DOHH2 (cell line): ENCODE measurements at regions not wholly inside any gene's neighbourhood (a gene's known extent, or its start where the extent isn't known, plus 50 kb on each side); places are given as distances from the start of the nearest gene placed in this dataset.
"Not testable (repeated sequence)": the region's sequence is repeated elsewhere in the genome, so short reads cannot be mapped to it uniquely, and the experiment has no call there.

Experiments
- CTCF ChIP-seq: fragments of 200-600 bp; sonication (generic); IDR thresholded peaks from one replicate; pipeline ENCODE4 v1.5.1; 2014; ENCODE audit warnings: antibody characterized with exemption, mild to moderate bottlenecking, low read depth, low read length; ENCODE audit not compliant: poor library complexity, severe bottlenecking
- EZH2phosphoT487 ChIP-seq: fragments of 200-600 bp; sonication (generic); IDR thresholded peaks from 2 replicates; pipeline ENCODE4 v1.6.1; 2017; ENCODE audit warnings: borderline replicate concordance, mild to moderate bottlenecking, antibody characterized with exemption, low read length, moderate library complexity, mixed read lengths

- not testable (repeated sequence) for TF ChIP-seq CTCF, EZH2phosphoT487
These were observed 999.3 kb upstream of the ZEB2 start for GRCh38 chr2:145519254-145519653.
